ENCODE measurements at regions not wholly inside any gene's neighbourhood (a gene's known extent, or its start where the extent isn't known, plus 50 kb on each side); places are given as distances from the start of the nearest gene placed in this dataset.
"Not testable (repeated sequence)": the region's sequence is repeated elsewhere in the genome, so short reads cannot be mapped to it uniquely, and the experiment has no call there.

GRCh38 chr3:67064105-67064504 lies 66.0 kb downstream of the KBTBD8 start:
- no peak for DNase-seq

GRCh38 chr3:67067251-67067650 lies 69.1 kb downstream of the KBTBD8 start:
- no peak for DNase-seq

- DNase-seq = not testable (repeated sequence)
Observed at GRCh38 chr3:67072640-67073039, 74.5 kb downstream of the KBTBD8 start.

- no peak for DNase-seq
Observed at GRCh38 chr3:67073812-67074211, 75.7 kb downstream of the KBTBD8 start.

GRCh38 chr3:67075295-67075694 lies 77.2 kb downstream of the KBTBD8 start:
- DNase-seq = no peak

GRCh38 chr3:67076607-67077006 lies 78.5 kb downstream of the KBTBD8 start:
- DNase-seq = no peak

- DNase-seq = no peak
Observed at GRCh38 chr3:67077656-67078055, 79.5 kb downstream of the KBTBD8 start.

- no peak for DNase-seq
Observed at GRCh38 chr3:67082533-67083024, 84.5 kb downstream of the KBTBD8 start.

GRCh38 chr3:67083277-67083676 lies 85.2 kb downstream of the KBTBD8 start:
- peak; percentile 10 to 62 for DNase-seq

- DNase-seq = no peak
Observed at GRCh38 chr3:67087788-67088187, 89.7 kb downstream of the KBTBD8 start.

- no peak for DNase-seq
Observed at GRCh38 chr3:67090474-67090873, 92.4 kb downstream of the KBTBD8 start.

GRCh38 chr3:67093305-67093704 lies 95.2 kb downstream of the KBTBD8 start:
- DNase-seq = no peak

GRCh38 chr3:67094167-67094566 lies 96.1 kb downstream of the KBTBD8 start:
- DNase-seq = no peak

GRCh38 chr3:67094774-67095173 lies 96.7 kb downstream of the KBTBD8 start:
- DNase-seq = no peak

- DNase-seq = no peak
Observed at GRCh38 chr3:67104388-67104787, 106.3 kb downstream of the KBTBD8 start.

GRCh38 chr3:67106874-67107273 lies 108.8 kb downstream of the KBTBD8 start:
- no peak for DNase-seq

GRCh38 chr3:67109651-67110204 lies 111.6 kb downstream of the KBTBD8 start:
- DNase-seq = no peak

GRCh38 chr3:67113802-67114407 lies 115.8 kb downstream of the KBTBD8 start:
- peak; percentile 65 to 78 for DNase-seq

- DNase-seq = no peak
Observed at GRCh38 chr3:67118122-67118521, 120.0 kb downstream of the KBTBD8 start.

- DNase-seq = no peak
Observed at GRCh38 chr3:67118635-67119034, 120.5 kb downstream of the KBTBD8 start.

- DNase-seq = no peak
Observed at GRCh38 chr3:67123914-67124313, 125.8 kb downstream of the KBTBD8 start.

GRCh38 chr3:67127254-67127653 lies 129.1 kb downstream of the KBTBD8 start:
- no peak for DNase-seq

- no peak for DNase-seq
Observed at GRCh38 chr3:67142432-67142831, 144.3 kb downstream of the KBTBD8 start.

GRCh38 chr3:67145738-67146137 lies 147.6 kb downstream of the KBTBD8 start:
- DNase-seq = no peak

GRCh38 chr3:67154429-67154828 lies 156.3 kb downstream of the KBTBD8 start:
- no peak for DNase-seq

All from stimulated activated CD4-positive, alpha-beta T cell treated with anti-CD3 and anti-CD28 coated beads, Interleukin-4, amount 100 ng/mL, for 4 hours (primary cell).